ENCODE measurements at regions not wholly inside any gene's neighbourhood (a gene's known extent, or its start where the extent isn't known, plus 50 kb on each side); places are given as distances from the start of the nearest gene placed in this dataset.
A peak's percentile ranks its signal among the peaks of the same experiment; 100 is the strongest.

GRCh38 chr12:73159954-73160353 is 887.8 kb downstream of the TRHDE start:
- H3K9me3 ChIP-seq (ENCODE audit: control insufficient read depth, low read length), result peaks cover 27% of the 10 kb centered on the region
- no peak overlapping the region for H3K23ac ChIP-seq (ENCODE audit: low read length in 2 of 2)
- H3K4me1 ChIP-seq (ENCODE audit: control insufficient read depth, insufficient read depth, low read depth, low read length), result no peaks in the 10 kb centered on the region
- H3K4ac ChIP-seq (ENCODE audit: low read depth in 1 of 2, low read length in 2 of 2), result no peak overlapping the region
- no peak overlapping the region for H3K14ac ChIP-seq (ENCODE audit: low read length in 2 of 2)
- H2BK12ac ChIP-seq (ENCODE audit: low read length in 2 of 2), result no peak overlapping the region
- H2AFZ ChIP-seq (ENCODE audit: low read depth, low read length), result no peak overlapping the region
- no peaks in the 10 kb centered on the region for H3K27me3 ChIP-seq (ENCODE audit: control insufficient read depth in 1 of 2, insufficient read depth in 1 of 2, low read length in 2 of 2)
- no peak overlapping the region for H4K91ac ChIP-seq (ENCODE audit: low read length)
- DNase-seq, result no peak
- H3K4me2 ChIP-seq (ENCODE audit: low read length, poor library complexity, severe bottlenecking), result no peak overlapping the region
- H2AK5ac ChIP-seq (ENCODE audit: low read length, severe bottlenecking), result no peak overlapping the region
- H2BK120ac ChIP-seq (ENCODE audit: low read depth, low read length), result no peak overlapping the region
- no peaks in the 10 kb centered on the region for H3K36me3 ChIP-seq (ENCODE audit: control insufficient read depth in 1 of 2, insufficient read depth in 2 of 2, low read depth in 1 of 2, low read length in 2 of 2)
- H3K9ac ChIP-seq (ENCODE audit: low read length), result no peak overlapping the region
- no peak overlapping the region for H3K4me3 ChIP-seq (ENCODE audit: insufficient read depth in 1 of 2, low read depth in 1 of 2, low read length in 2 of 2)
- no peaks in the 10 kb centered on the region for H3K79me1 ChIP-seq (replicated peaks; ENCODE audit: low read length, poor library complexity, severe bottlenecking)
- no peak overlapping the region for H3K18ac ChIP-seq (ENCODE audit: low read depth in 1 of 2, low read length in 2 of 2)
- no peak overlapping the region for H3K27ac ChIP-seq (ENCODE audit: low read length, poor library complexity, severe bottlenecking)
- no peak overlapping the region for H4K8ac ChIP-seq (ENCODE audit: low read length)
- no peak overlapping the region for H2BK15ac ChIP-seq (ENCODE audit: low read depth, poor library complexity, severe bottlenecking)
- H2BK5ac ChIP-seq (ENCODE audit: low read depth, low read length, poor library complexity, severe bottlenecking), result no peak overlapping the region

- no peak overlapping the region for H2BK5ac ChIP-seq (ENCODE audit: low read depth, low read length, poor library complexity, severe bottlenecking)
- no peaks in the 10 kb centered on the region for H3K27me3 ChIP-seq (ENCODE audit: control insufficient read depth in 1 of 2, insufficient read depth in 1 of 2, low read length in 2 of 2)
- H2BK120ac ChIP-seq (ENCODE audit: low read depth, low read length), result no peak overlapping the region
- no peak overlapping the region for H3K18ac ChIP-seq (ENCODE audit: low read depth in 1 of 2, low read length in 2 of 2)
- H3K4ac ChIP-seq (ENCODE audit: low read depth in 1 of 2, low read length in 2 of 2), result no peak overlapping the region
- H3K27ac ChIP-seq (ENCODE audit: low read length, poor library complexity, severe bottlenecking), result no peak overlapping the region
- no peak overlapping the region for H3K4me3 ChIP-seq (ENCODE audit: insufficient read depth in 1 of 2, low read depth in 1 of 2, low read length in 2 of 2)
- H3K4me2 ChIP-seq (ENCODE audit: low read length, poor library complexity, severe bottlenecking), result no peak overlapping the region
- no peak overlapping the region for H3K23ac ChIP-seq (ENCODE audit: low read length in 2 of 2)
- H3K79me1 ChIP-seq (replicated peaks; ENCODE audit: low read length, poor library complexity, severe bottlenecking), result no peaks in the 10 kb centered on the region
- no peak overlapping the region for H3K14ac ChIP-seq (ENCODE audit: low read length in 2 of 2)
- no peak overlapping the region for H2BK15ac ChIP-seq (ENCODE audit: low read depth, poor library complexity, severe bottlenecking)
- H3K9ac ChIP-seq (ENCODE audit: low read length), result no peak overlapping the region
- H4K8ac ChIP-seq (ENCODE audit: low read length), result no peak overlapping the region
- no peak overlapping the region for H4K91ac ChIP-seq (ENCODE audit: low read length)
- 90% methylated on average over 2 of the region's 2 CpGs for WGBS
- H3K9me3 ChIP-seq (ENCODE audit: control insufficient read depth, low read length), result peaks cover 26% of the 10 kb centered on the region
- H2AFZ ChIP-seq (ENCODE audit: low read depth, low read length), result no peak overlapping the region
- no peaks in the 10 kb centered on the region for H3K4me1 ChIP-seq (ENCODE audit: control insufficient read depth, insufficient read depth, low read depth, low read length)
- no peak overlapping the region for H2AK5ac ChIP-seq (ENCODE audit: low read length, severe bottlenecking)
- no peak overlapping the region for H2BK12ac ChIP-seq (ENCODE audit: low read length in 2 of 2)
- DNase-seq, result no peak
- H3K36me3 ChIP-seq (ENCODE audit: control insufficient read depth in 1 of 2, insufficient read depth in 2 of 2, low read depth in 1 of 2, low read length in 2 of 2), result no peaks in the 10 kb centered on the region
These were observed 889.8 kb downstream of the TRHDE start for GRCh38 chr12:73161970-73162369.

- no peak overlapping the region for H3K23ac ChIP-seq (ENCODE audit: low read length in 2 of 2)
- no peak for DNase-seq
These were observed 908.6 kb downstream of the TRHDE start for GRCh38 chr12:73180734-73181133.

GRCh38 chr12:73181244-73181643 is 909.1 kb downstream of the TRHDE start:
- Histone ChIP-seq H3K23ac (ENCODE audit: low read length in 2 of 2) (no peak overlapping the region), H3K4me1 (ENCODE audit: control insufficient read depth, insufficient read depth, low read depth, low read length) (no peaks in the 10 kb centered on the region), H3K14ac (ENCODE audit: low read length in 2 of 2) (no peak overlapping the region)

More at GRCh38 chr12:73180734-73181133, 908.6 kb downstream of the TRHDE start:
- Histone ChIP-seq H3K14ac (ENCODE audit: low read length in 2 of 2) (peak overlapping the region in 1 of 2 experiments; percentile 57), H3K18ac (ENCODE audit: low read depth in 1 of 2, low read length in 2 of 2) (no peak overlapping the region), H3K4me3 (ENCODE audit: insufficient read depth in 1 of 2, low read depth in 1 of 2, low read length in 2 of 2) (no peak overlapping the region), H4K91ac (ENCODE audit: low read length) (no peak overlapping the region), H4K8ac (ENCODE audit: low read length) (no peak overlapping the region), H3K79me1 (replicated peaks; ENCODE audit: low read length, poor library complexity, severe bottlenecking) (no peaks in the 10 kb centered on the region), H3K4me2 (ENCODE audit: low read length, poor library complexity, severe bottlenecking) (no peak overlapping the region), H3K9ac (ENCODE audit: low read length) (no peak overlapping the region), H3K36me3 (ENCODE audit: control insufficient read depth in 1 of 2, insufficient read depth in 2 of 2, low read depth in 1 of 2, low read length in 2 of 2) (no peaks in the 10 kb centered on the region), H3K4me1 (ENCODE audit: control insufficient read depth, insufficient read depth, low read depth, low read length) (no peaks in the 10 kb centered on the region), H3K27ac (ENCODE audit: low read length, poor library complexity, severe bottlenecking) (no peak overlapping the region), H2BK12ac (ENCODE audit: low read length in 2 of 2) (no peak overlapping the region), H3K27me3 (ENCODE audit: control insufficient read depth in 1 of 2, insufficient read depth in 1 of 2, low read length in 2 of 2) (no peaks in the 10 kb centered on the region), H2BK120ac (ENCODE audit: low read depth, low read length) (no peak overlapping the region), H3K9me3 (ENCODE audit: control insufficient read depth, low read length) (peaks cover 33% of the 10 kb centered on the region), H2BK5ac (ENCODE audit: low read depth, low read length, poor library complexity, severe bottlenecking) (no peak overlapping the region), H2AK5ac (ENCODE audit: low read length, severe bottlenecking) (no peak overlapping the region), H3K4ac (ENCODE audit: low read depth in 1 of 2, low read length in 2 of 2) (no peak overlapping the region), H2AFZ (ENCODE audit: low read depth, low read length) (no peak overlapping the region), H2BK15ac (ENCODE audit: low read depth, poor library complexity, severe bottlenecking) (no peak overlapping the region)
- WGBS, result 55% methylated on average over 3 of the region's 3 CpGs

More at GRCh38 chr12:73181244-73181643, 909.1 kb downstream of the TRHDE start:
- Histone ChIP-seq H3K79me1 (replicated peaks; ENCODE audit: low read length, poor library complexity, severe bottlenecking) (no peaks in the 10 kb centered on the region), H3K36me3 (ENCODE audit: control insufficient read depth in 1 of 2, insufficient read depth in 2 of 2, low read depth in 1 of 2, low read length in 2 of 2) (no peaks in the 10 kb centered on the region), H3K4me3 (ENCODE audit: insufficient read depth in 1 of 2, low read depth in 1 of 2, low read length in 2 of 2) (no peak overlapping the region), H4K8ac (ENCODE audit: low read length) (no peak overlapping the region), H2AFZ (ENCODE audit: low read depth, low read length) (no peak overlapping the region), H4K91ac (ENCODE audit: low read length) (no peak overlapping the region), H2AK5ac (ENCODE audit: low read length, severe bottlenecking) (no peak overlapping the region), H2BK120ac (ENCODE audit: low read depth, low read length) (no peak overlapping the region), H2BK12ac (ENCODE audit: low read length in 2 of 2) (no peak overlapping the region), H3K9ac (ENCODE audit: low read length) (no peak overlapping the region), H3K9me3 (ENCODE audit: control insufficient read depth, low read length) (peaks cover 33% of the 10 kb centered on the region), H2BK15ac (ENCODE audit: low read depth, poor library complexity, severe bottlenecking) (no peak overlapping the region), H3K4me2 (ENCODE audit: low read length, poor library complexity, severe bottlenecking) (no peak overlapping the region), H2BK5ac (ENCODE audit: low read depth, low read length, poor library complexity, severe bottlenecking) (no peak overlapping the region), H3K18ac (ENCODE audit: low read depth in 1 of 2, low read length in 2 of 2) (no peak overlapping the region), H3K4ac (ENCODE audit: low read depth in 1 of 2, low read length in 2 of 2) (no peak overlapping the region), H3K27me3 (ENCODE audit: control insufficient read depth in 1 of 2, insufficient read depth in 1 of 2, low read length in 2 of 2) (no peaks in the 10 kb centered on the region), H3K27ac (ENCODE audit: low read length, poor library complexity, severe bottlenecking) (no peak overlapping the region)
- WGBS, result 87% methylated on average over 7 of the region's 7 CpGs
- DNase-seq, result no peak

Data from mesenchymal stem cell (in vitro differentiated cells and primary cell).